NB4 (cell line): ENCODE measurements at regions not wholly inside any gene's neighbourhood (a gene's known extent, or its start where the extent isn't known, plus 50 kb on each side); places are given as distances from the start of the nearest gene placed in this dataset.
"Not testable (repeated sequence)": the region's sequence is repeated elsewhere in the genome, so short reads cannot be mapped to it uniquely, and the experiment has no call there.

Experiments used
- POLR2A ChIP-seq: IDR thresholded peaks from 2 replicates; pipeline ENCODE4 v1.6.1; 2011; ENCODE audit warnings: mild to moderate bottlenecking; ENCODE audit not compliant: insufficient read length; ENCODE audit errors: extremely low read depth
- TF ChIP-seq, protein P1 (sequence below): IDR thresholded peaks from 2 replicates; pipeline ENCODE4 v1.6.1; 2011; ENCODE audit warnings: low read depth, low read length
- TF ChIP-seq, protein P2 (sequence below): IDR thresholded peaks from one replicate; pipeline ENCODE4 v1.5.1; 2012; ENCODE audit warnings: low read depth, low read length

DNA sequence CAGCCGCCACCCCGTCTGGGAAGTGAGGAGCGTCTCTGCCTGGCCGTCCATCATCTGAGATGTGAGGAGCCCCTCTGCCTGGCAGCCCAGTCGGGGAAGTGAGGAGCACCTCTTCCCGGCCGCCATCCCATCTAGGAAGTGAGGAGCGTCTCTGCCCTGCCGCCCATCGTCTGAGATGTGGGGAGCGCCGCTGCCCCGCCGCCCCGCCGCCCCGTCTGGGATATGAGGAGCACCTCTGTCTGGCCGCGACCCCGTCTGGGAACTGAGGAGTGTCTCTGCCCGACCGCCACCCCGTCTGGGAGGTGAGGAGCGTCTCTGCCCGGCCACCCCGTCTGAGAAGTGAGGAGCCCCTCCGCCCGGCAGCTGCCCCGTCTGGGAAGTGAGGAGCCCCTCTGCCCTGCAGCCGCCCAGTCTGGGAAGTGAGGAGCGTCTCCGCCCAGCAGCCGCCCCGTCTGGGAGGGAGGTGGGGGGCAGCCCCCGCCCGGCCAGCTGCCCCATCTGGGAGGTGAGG lies 94.3 kb downstream of the BAMBI start:
- TF ChIP-seq, protein P1, sequence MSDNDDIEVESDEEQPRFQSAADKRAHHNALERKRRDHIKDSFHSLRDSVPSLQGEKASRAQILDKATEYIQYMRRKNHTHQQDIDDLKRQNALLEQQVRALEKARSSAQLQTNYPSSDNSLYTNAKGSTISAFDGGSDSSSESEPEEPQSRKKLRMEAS: not testable (repeated sequence)
- TF ChIP-seq, protein P2, sequence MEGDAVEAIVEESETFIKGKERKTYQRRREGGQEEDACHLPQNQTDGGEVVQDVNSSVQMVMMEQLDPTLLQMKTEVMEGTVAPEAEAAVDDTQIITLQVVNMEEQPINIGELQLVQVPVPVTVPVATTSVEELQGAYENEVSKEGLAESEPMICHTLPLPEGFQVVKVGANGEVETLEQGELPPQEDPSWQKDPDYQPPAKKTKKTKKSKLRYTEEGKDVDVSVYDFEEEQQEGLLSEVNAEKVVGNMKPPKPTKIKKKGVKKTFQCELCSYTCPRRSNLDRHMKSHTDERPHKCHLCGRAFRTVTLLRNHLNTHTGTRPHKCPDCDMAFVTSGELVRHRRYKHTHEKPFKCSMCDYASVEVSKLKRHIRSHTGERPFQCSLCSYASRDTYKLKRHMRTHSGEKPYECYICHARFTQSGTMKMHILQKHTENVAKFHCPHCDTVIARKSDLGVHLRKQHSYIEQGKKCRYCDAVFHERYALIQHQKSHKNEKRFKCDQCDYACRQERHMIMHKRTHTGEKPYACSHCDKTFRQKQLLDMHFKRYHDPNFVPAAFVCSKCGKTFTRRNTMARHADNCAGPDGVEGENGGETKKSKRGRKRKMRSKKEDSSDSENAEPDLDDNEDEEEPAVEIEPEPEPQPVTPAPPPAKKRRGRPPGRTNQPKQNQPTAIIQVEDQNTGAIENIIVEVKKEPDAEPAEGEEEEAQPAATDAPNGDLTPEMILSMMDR: not testable (repeated sequence)
- TF ChIP-seq POLR2A: not testable (repeated sequence)
